Lung (tissue), 11 donors: ENCODE measurements at regions not wholly inside any gene's neighbourhood (a gene's known extent, or its start where the extent isn't known, plus 50 kb on each side); places are given as distances from the start of the nearest gene placed in this dataset.

Experiments used
- ATAC-seq: fragments of 200-7000 bp; cut with Tn5 transposase; one replicate; pipeline ENCODE4 v1.9.1; 2020; ENCODE audit warnings: moderate number of reproducible peaks; ENCODE audit not compliant: insufficient read depth, low FRiP score
- DNase-seq, 3 donors: peaks; one replicate each; pipeline ENCODE4 v3.0.0-alpha.2; 2013 to 2017
- H3K27ac ChIP-seq, 2 donors: one replicate each; pipeline ENCODE4 v1.5.1; 2013; ENCODE audit warnings: mild to moderate bottlenecking in 2 of 2, moderate library complexity in 2 of 2, control low read depth in 1 of 2, inconsistent platforms in 1 of 2, low read depth in 1 of 2, low read length in 1 of 2
- H3K27me3 ChIP-seq, 3 donors: one replicate each; pipeline ENCODE4 v1.5.1; 2013; ENCODE audit warnings: low read length in 2 of 3; ENCODE audit not compliant: control insufficient read depth in 3 of 3, insufficient read depth in 3 of 3
- H3K36me3 ChIP-seq, 4 donors: one replicate each; pipeline ENCODE4 v1.5.1; 2013; ENCODE audit warnings: low read length in 4 of 4, mild to moderate bottlenecking in 1 of 4, moderate library complexity in 1 of 4; ENCODE audit not compliant: control insufficient read depth in 4 of 4, insufficient read depth in 4 of 4
- H3K4me1 ChIP-seq, 5 donors: one replicate each; pipeline ENCODE4 v1.5.1; 2013; ENCODE audit warnings: low read length in 5 of 5, mild to moderate bottlenecking in 2 of 5, moderate library complexity in 1 of 5; ENCODE audit not compliant: control insufficient read depth in 5 of 5, insufficient read depth in 5 of 5
- H3K4me3 ChIP-seq: one replicate; pipeline ENCODE4 v1.5.1; 2013; ENCODE audit warnings: mild to moderate bottlenecking, control low read depth, moderate library complexity
- H3K9ac ChIP-seq, 2 donors: one replicate each; pipeline ENCODE4 v1.5.1; 2013; ENCODE audit warnings: low read length in 2 of 2, control low read depth in 1 of 2; ENCODE audit not compliant: insufficient read depth in 1 of 2
- H3K9me3 ChIP-seq, 4 donors: one replicate each; pipeline ENCODE4 v1.5.1; 2013; ENCODE audit warnings: low read length in 3 of 4, mild to moderate bottlenecking in 1 of 4, moderate library complexity in 1 of 4; ENCODE audit not compliant: control insufficient read depth in 4 of 4, insufficient read depth in 3 of 4
- CTCF ChIP-seq: IDR thresholded peaks from 2 replicates; pipeline ENCODE4 v1.5.1; 2012; ENCODE audit warnings: mild to moderate bottlenecking; ENCODE audit errors: control extremely low read depth, extremely low read depth
- WGBS, 2 donors: extraction: QIAGEN DNeasy Blood & Tissue Kit; methylation state at CpG; one replicate each; pipeline ENCODE4 v1.1.7; 2013; 5-methylcytosine and 5-hydroxymethylcytosine counted together
- donor health status: control.
- donor health status: control.
- donor health status: Bipolar disorder and iron deficiency.
- donor health status: healthy.
- donor health status: DM: yes; HTN: yes; CAD: no.

GRCh38 chr7:46664453-46664852 lies 743.4 kb upstream of the IGFBP3 start:
- no peak overlapping the region for H3K27ac ChIP-seq
- no peak for TF ChIP-seq CTCF
- H3K36me3 ChIP-seq, result no peaks in the 10 kb centered on the region
- ATAC-seq, result no peak
- H3K27me3 ChIP-seq, result no peaks in the 10 kb centered on the region
- WGBS, 2 donors, result 72 to 95% methylated on average over 1 of the region's 1 CpG
- no peak overlapping the region for H3K4me3 ChIP-seq
- H3K9ac ChIP-seq, result no peak overlapping the region
- no peaks in the 10 kb centered on the region for H3K4me1 ChIP-seq
- no peaks in the 10 kb centered on the region for H3K9me3 ChIP-seq
- DNase-seq, result no peak

- DNase-seq, result no peak
- no peak overlapping the region for H3K27ac ChIP-seq
- WGBS, 2 donors, result 63 to 68% methylated on average over 3 of the region's 3 CpGs
- ATAC-seq, result no peak
- no peaks in the 10 kb centered on the region for H3K27me3 ChIP-seq
- H3K4me3 ChIP-seq, result no peak overlapping the region
- no peaks in the 10 kb centered on the region for H3K4me1 ChIP-seq
- H3K9me3 ChIP-seq, result no peaks in the 10 kb centered on the region
- no peak overlapping the region for H3K9ac ChIP-seq
- H3K36me3 ChIP-seq, result no peaks in the 10 kb centered on the region
- no peak for TF ChIP-seq CTCF
These were observed 742.0 kb upstream of the IGFBP3 start for GRCh38 chr7:46663025-46663424.

DNA sequence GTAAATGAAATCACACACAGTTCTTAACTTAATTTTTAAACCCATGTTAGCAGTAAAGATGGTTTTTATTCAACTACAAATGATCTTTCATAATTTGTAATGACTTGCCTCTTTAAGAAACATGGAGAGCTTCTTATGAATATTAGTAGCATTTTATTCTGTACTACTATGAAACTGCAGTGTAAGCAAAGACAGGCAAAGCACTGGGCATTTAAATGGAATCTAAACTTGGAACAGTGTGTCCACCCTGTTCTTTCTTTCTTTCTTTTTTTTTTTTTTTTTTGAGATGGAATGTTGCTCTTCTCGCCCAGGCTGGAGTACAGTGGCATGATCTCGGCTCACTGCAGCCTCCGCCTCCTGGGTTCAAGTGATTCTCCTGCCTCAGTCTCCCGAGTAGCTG lies 740.4 kb upstream of the IGFBP3 start:
- H3K4me3 ChIP-seq, result no peak overlapping the region
- ATAC-seq, result no peak

More for the DNA sequence above, 740.4 kb upstream of the IGFBP3 start:
- 69 to 77% methylated on average over 4 of the region's 4 CpGs for WGBS, 2 donors
- no peaks in the 10 kb centered on the region for H3K9me3 ChIP-seq
- no peak for TF ChIP-seq CTCF
- peak in 2 of 3 donors; percentile 3 to 8 for DNase-seq
- H3K9ac ChIP-seq, result no peak overlapping the region
- no peaks in the 10 kb centered on the region for H3K36me3 ChIP-seq
- no peaks in the 10 kb centered on the region for H3K27me3 ChIP-seq
- no peak overlapping the region for H3K27ac ChIP-seq
- no peaks in the 10 kb centered on the region for H3K4me1 ChIP-seq
